Psoas muscle (tissue), 7 donors: ENCODE measurements at regions not wholly inside any gene's neighbourhood (a gene's known extent, or its start where the extent isn't known, plus 50 kb on each side); places are given as distances from the start of the nearest gene placed in this dataset.

Source experiments
- ATAC-seq, 4 donors: fragments of 200-7000 bp; cut with Tn5 transposase; one replicate each; pipeline ENCODE4 v1.9.1; 2020; ENCODE audit warnings: moderate library complexity in 3 of 4, mild to moderate bottlenecking in 2 of 4
- DNase-seq, 2 donors: peaks; one replicate each; pipeline ENCODE4 v3.0.0-alpha.2; 2020
- H3K27ac ChIP-seq: fragments of 200-600 bp; one replicate; pipeline ENCODE4 v1.8.0; 2022
- H3K27me3 ChIP-seq, 3 donors: fragments of 200-600 bp in 1 of 3; one replicate each; pipeline versions ENCODE4 v1.6.1 to v1.8.0; 2013 to 2022; ENCODE audit warnings: low read length in 2 of 3, mild to moderate bottlenecking in 2 of 3, moderate library complexity in 1 of 3; ENCODE audit not compliant: insufficient read depth in 3 of 3
- H3K36me3 ChIP-seq, 2 donors: fragments of 200-600 bp in 1 of 2; one replicate each; pipeline versions ENCODE4 v1.6.1 to v1.8.0; 2013 to 2022; ENCODE audit warnings: low read depth in 1 of 2, mild to moderate bottlenecking in 1 of 2, moderate library complexity in 1 of 2; ENCODE audit not compliant: insufficient read depth in 1 of 2
- H3K4me1 ChIP-seq: fragments of 200-600 bp; one replicate; pipeline ENCODE4 v1.8.0; 2022
- H3K4me3 ChIP-seq: fragments of 200-600 bp; one replicate; pipeline ENCODE4 v1.8.0; 2022; ENCODE audit warnings: mild to moderate bottlenecking
- H3K9me3 ChIP-seq: fragments of 200-600 bp; one replicate; pipeline ENCODE4 v1.8.0; 2022
- CTCF ChIP-seq: fragments of 200-600 bp; IDR thresholded peaks from one replicate; pipeline ENCODE4 v1.8.0; 2022; ENCODE audit warnings: antibody characterized with exemption
- WGBS, 3 donors: extraction: QIAGEN DNeasy Blood & Tissue Kit; methylation state at CpG; one replicate each; pipeline versions ENCODE4 v1.1.6 to v1.1.7; 2013; 5-methylcytosine and 5-hydroxymethylcytosine counted together
- intact Hi-C, 2 donors: fragments of 100-400 bp; cut with DNase I; formaldehyde crosslinking; loops; one replicate each; pipeline versions ENCODE4 v1.11.0 to v1.14.2; 2022
- donor health status: healthy with polysubstance abuse.
- donor health status: DM: no; HTN: no; CAD: no; lungs with moderate emphysema.
- donor health status: Bipolar disorder and iron deficiency.
- donor health status: healthy.
- donor health status: DM: yes; HTN: yes; CAD: no.
- donor health status: DM: no; HTN: no; CAD: no.
- donor health status: DM: yes; HTN: yes; CAD: no.

GRCh38 chr2:13089971-13090370 lies 373.2 kb downstream of the TRIB2 start:
- no peak for DNase-seq
- H3K4me3 ChIP-seq = no peak overlapping the region
- H3K27ac ChIP-seq = no peak overlapping the region
- intact Hi-C loops = no loop called here
- H3K27me3 ChIP-seq = no peaks in the 10 kb centered on the region
- H3K9me3 ChIP-seq = no peaks in the 10 kb centered on the region
- H3K4me1 ChIP-seq = no peaks in the 10 kb centered on the region
- TF ChIP-seq CTCF = no peak
- ATAC-seq = no peak
- no peaks in the 10 kb centered on the region for H3K36me3 ChIP-seq

GRCh38 chr2:13091455-13091854 lies 374.7 kb downstream of the TRIB2 start:
- Histone ChIP-seq H3K27me3 (no peaks in the 10 kb centered on the region), H3K27ac (no peak overlapping the region), H3K9me3 (no peaks in the 10 kb centered on the region), H3K4me3 (no peak overlapping the region), H3K4me1 (no peaks in the 10 kb centered on the region), H3K36me3 (no peaks in the 10 kb centered on the region)
- TF ChIP-seq CTCF = no peak
- ATAC-seq (no peak), DNase-seq (no peak)
- 34 to 44% (median 41%) methylated on average over 1 of the region's 1 CpG for WGBS, 3 donors
- intact Hi-C loops = no loop called here

GRCh38 chr2:13091861-13092378 lies 375.2 kb downstream of the TRIB2 start:
- no peak for DNase-seq
- WGBS, 3 donors = 62 to 73% (median 65%) methylated on average over 2 of the region's 2 CpGs
- Histone ChIP-seq H3K27me3 (no peaks in the 10 kb centered on the region), H3K4me3 (no peak overlapping the region), H3K4me1 (no peaks in the 10 kb centered on the region), H3K36me3 (no peaks in the 10 kb centered on the region), H3K9me3 (no peaks in the 10 kb centered on the region), H3K27ac (no peak overlapping the region)
- no peak for ATAC-seq
- TF ChIP-seq CTCF = no peak
- intact Hi-C loops = no loop called here

- 11 to 20% (median 19%) methylated on average over 1 of the region's 1 CpG for WGBS, 3 donors
- Histone ChIP-seq H3K27ac (no peak overlapping the region), H3K4me3 (no peak overlapping the region), H3K9me3 (no peaks in the 10 kb centered on the region), H3K36me3 (no peaks in the 10 kb centered on the region), H3K4me1 (no peaks in the 10 kb centered on the region), H3K27me3 (no peaks in the 10 kb centered on the region)
- ATAC-seq = no peak
- intact Hi-C loops = no loop called here
- no peak for TF ChIP-seq CTCF
- DNase-seq = no peak
These were observed 376.8 kb downstream of the TRIB2 start for GRCh38 chr2:13093416-13093991.
